K562 (cell line): ENCODE measurements at regions not wholly inside any gene's neighbourhood (a gene's known extent, or its start where the extent isn't known, plus 50 kb on each side); places are given as distances from the start of the nearest gene placed in this dataset.

ENCODE experiments used
- BMI1 ChIP-seq: fragments of 150-350 bp; IDR thresholded peaks from 2 replicates; pipeline ENCODE4 v1.6.1; 2014; ENCODE audit warnings: low read length
- CAMTA2 ChIP-seq: fragments of 250-450 bp; sonication (Bioruptor Pico); conservative IDR thresholded peaks from 2 replicates; pipeline ENCODE4 v1.5.1; 2022
- CEBPZ ChIP-seq: fragments of 150-350 bp; IDR thresholded peaks from 2 replicates; pipeline ENCODE4 v1.6.1; 2014; ENCODE audit warnings: low read depth, mild to moderate bottlenecking, low read length, borderline replicate concordance
- DIDO1 ChIP-seq: fragments of 450-650 bp; IDR thresholded peaks from 2 replicates; pipeline ENCODE4 v1.6.1; 2016; ENCODE audit warnings: low read depth, missing biosample characterization, missing genetic modification characterization
- HMGN3 ChIP-seq: IDR thresholded peaks from 2 replicates; pipeline ENCODE4 v1.6.1; 2011; ENCODE audit warnings: borderline replicate concordance, low read depth, mild to moderate bottlenecking, mixed read lengths, low read length; ENCODE audit not compliant: insufficient read length; ENCODE audit errors: extremely low read depth
- HOMEZ ChIP-seq: fragments of 250-450 bp; sonication (Bioruptor Pico); IDR thresholded peaks from 2 replicates; pipeline ENCODE4 v1.4.0; 2020; ENCODE audit warnings: mild to moderate bottlenecking, moderate library complexity
- ZKSCAN3 ChIP-seq: fragments of 250-450 bp; sonication (Bioruptor Pico); IDR thresholded peaks from 2 replicates; pipeline ENCODE4 v1.4.0; 2020
- ZNF184 ChIP-seq: sonication (generic); formaldehyde crosslinking; IDR thresholded peaks from 2 replicates; pipeline ENCODE4 v1.5.0; 2020; ENCODE audit warnings: missing genetic modification reagents

GRCh38 chr5:51829691-51830090 lies 446.4 kb downstream of the ISL1 start (continued):
- TF ChIP-seq HMGN3 (no peak), ZNF184 (CRISPR knock-in tag) (no peak), DIDO1 (no peak), HOMEZ (no peak), CEBPZ (no peak), CAMTA2 (CRISPR knock-in tag) (no peak), BMI1 (no peak), ZKSCAN3 (CRISPR knock-in tag) (no peak)
